Bronchial epithelial cell (primary cell): ENCODE measurements at regions not wholly inside any gene's neighbourhood (a gene's known extent, or its start where the extent isn't known, plus 50 kb on each side); places are given as distances from the start of the nearest gene placed in this dataset.

Experiments used
- DNase-seq: peaks from one replicate; pipeline ENCODE4 v3.0.0-alpha.2; 2010; ENCODE audit warnings: low read depth
- FAIRE-seq: peaks from 2 replicates; lab custom pipeline; 2011; peaks lifted over from hg19 to GRCh38; lab: Jason Lieb, UNC
- H3K27me3 ChIP-seq: 2 replicates; pipeline ENCODE4 v1.5.1; 2011; ENCODE audit warnings: low read length; ENCODE audit not compliant: control insufficient read depth, insufficient read depth
- H3K36me3 ChIP-seq: 2 replicates; pipeline ENCODE4 v1.5.1; 2011; ENCODE audit warnings: low read length; ENCODE audit not compliant: control insufficient read depth, insufficient read depth
- H3K4me3 ChIP-seq: 2 replicates; pipeline ENCODE4 v1.5.1; 2011; ENCODE audit warnings: mild to moderate bottlenecking, low read depth, low read length, control low read depth
- CTCF ChIP-seq: IDR thresholded peaks from 2 replicates; pipeline ENCODE4 v1.5.1; 2011; ENCODE audit warnings: mild to moderate bottlenecking, moderate library complexity, low read length, control low read depth, inconsistent platforms; ENCODE audit not compliant: insufficient read depth, severe bottlenecking

GRCh38 chr2:126409850-126410249 is 246.1 kb upstream of the GYPC start:
- H3K27me3 ChIP-seq = no peaks in the 10 kb centered on the region
- DNase-seq = no peak
- no peak for FAIRE-seq
- H3K36me3 ChIP-seq = no peaks in the 10 kb centered on the region
- TF ChIP-seq CTCF = no peak
- H3K4me3 ChIP-seq = no peak overlapping the region

GRCh38 chr2:126413079-126413478 is 242.9 kb upstream of the GYPC start:
- no peaks in the 10 kb centered on the region for H3K27me3 ChIP-seq
- H3K4me3 ChIP-seq = no peak overlapping the region
- no peaks in the 10 kb centered on the region for H3K36me3 ChIP-seq
- no peak for DNase-seq
- TF ChIP-seq CTCF = no peak
- no peak for FAIRE-seq

- Histone ChIP-seq H3K27me3 (no peaks in the 10 kb centered on the region), H3K36me3 (no peaks in the 10 kb centered on the region), H3K4me3 (no peak overlapping the region)
- TF ChIP-seq CTCF = no peak
- DNase-seq = no peak
- FAIRE-seq = no peak
Measured at GRCh38 chr2:126419403-126419802, 236.6 kb upstream of the GYPC start.

GRCh38 chr2:126425943-126426342 is 230.0 kb upstream of the GYPC start:
- FAIRE-seq = no peak
- DNase-seq = no peak
- no peak overlapping the region for H3K4me3 ChIP-seq
- TF ChIP-seq CTCF = no peak
- no peaks in the 10 kb centered on the region for H3K36me3 ChIP-seq
- H3K27me3 ChIP-seq = no peaks in the 10 kb centered on the region

DNA sequence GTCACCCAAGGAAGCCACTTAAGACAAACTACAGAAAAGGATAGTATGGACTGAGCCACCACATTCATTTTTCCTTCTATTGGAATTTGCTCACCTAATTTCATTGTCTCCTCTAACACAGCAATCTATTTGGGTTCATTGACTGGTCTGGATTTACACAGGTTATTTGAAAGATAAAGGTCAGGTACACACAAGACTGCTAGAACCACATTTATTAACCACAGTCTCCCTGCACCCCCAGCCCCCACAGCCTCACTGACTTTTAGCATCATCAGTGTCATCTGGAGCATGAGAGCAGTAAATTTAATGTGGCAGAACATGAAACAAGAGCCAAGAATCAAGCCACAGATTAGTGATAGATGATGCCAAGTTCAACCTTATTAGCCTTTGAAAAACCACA is 226.9 kb upstream of the GYPC start:
- no peak for TF ChIP-seq CTCF
- no peak for DNase-seq
- no peak for FAIRE-seq
- no peaks in the 10 kb centered on the region for H3K36me3 ChIP-seq
- no peaks in the 10 kb centered on the region for H3K27me3 ChIP-seq
- no peak overlapping the region for H3K4me3 ChIP-seq

DNA sequence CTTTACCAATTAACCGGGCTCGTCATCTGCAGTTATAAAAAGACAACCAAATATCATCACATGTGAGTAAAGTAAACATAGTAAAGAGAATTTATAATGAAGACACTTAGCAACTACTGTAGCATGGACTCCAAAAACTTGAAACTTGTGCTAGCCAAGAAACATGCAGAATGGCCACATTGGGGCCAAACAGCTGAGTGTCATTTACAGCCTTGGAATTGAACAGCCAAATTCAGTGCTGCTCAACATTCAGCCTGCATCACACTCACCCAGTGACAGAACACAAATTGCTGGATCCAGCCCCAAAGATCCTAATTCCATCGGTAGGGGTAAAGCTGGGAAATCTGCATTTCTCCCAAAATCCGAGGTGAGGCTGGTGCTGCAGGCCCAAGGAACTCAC is 224.8 kb upstream of the GYPC start:
- Histone ChIP-seq H3K27me3 (no peaks in the 10 kb centered on the region), H3K4me3 (no peak overlapping the region), H3K36me3 (no peaks in the 10 kb centered on the region)
- FAIRE-seq = no peak
- DNase-seq = no peak
- no peak for TF ChIP-seq CTCF
